HL-60 (cell line): ENCODE measurements at regions not wholly inside any gene's neighbourhood (a gene's known extent, or its start where the extent isn't known, plus 50 kb on each side); places are given as distances from the start of the nearest gene placed in this dataset.

Source experiments
- DNase-seq, 2 experiments: peaks; one replicate each; pipeline ENCODE4 v3.0.0-alpha.2; 2010 to 2020; ENCODE audit warnings: low read depth in 1 of 2, low spot score in 1 of 2
- H3K27ac ChIP-seq: fragments of 250-450 bp; sonication (Bioruptor Pico); replicated peaks from 2 replicates; pipeline ENCODE4 v1.5.1; 2020; ENCODE audit warnings: mild to moderate bottlenecking, moderate library complexity
- H3K27me3 ChIP-seq: fragments of 250-450 bp; sonication (Bioruptor Pico); 2 replicates; pipeline ENCODE4 v1.5.1; 2021; ENCODE audit warnings: mild to moderate bottlenecking, moderate library complexity; ENCODE audit not compliant: insufficient read depth, poor library complexity, severe bottlenecking
- H3K4me3 ChIP-seq: replicated peaks from 2 replicates; pipeline ENCODE4 v1.5.1; 2011; ENCODE audit warnings: mild to moderate bottlenecking, control low read depth, low read length; ENCODE audit not compliant: insufficient read depth
- GABPA ChIP-seq: IDR thresholded peaks from 2 replicates; pipeline ENCODE4 v1.6.1; 2012; ENCODE audit warnings: low read depth
- POLR2AphosphoS5 ChIP-seq: IDR thresholded peaks from 2 replicates; pipeline ENCODE4 v1.6.1; 2012; ENCODE audit warnings: low read depth
- SPI1 ChIP-seq: IDR thresholded peaks from 2 replicates; pipeline ENCODE4 v1.6.1; 2012; ENCODE audit warnings: low read depth, mild to moderate bottlenecking, borderline replicate concordance
- TF ChIP-seq, protein P1 (sequence below): IDR thresholded peaks from one replicate; pipeline ENCODE4 v1.5.1; 2011; ENCODE audit warnings: low read length, control low read depth, inconsistent platforms; ENCODE audit not compliant: insufficient read depth
- TF ChIP-seq, protein P2 (sequence below): IDR thresholded peaks from 2 replicates; pipeline ENCODE4 v1.6.1; 2012; ENCODE audit warnings: low read depth; ENCODE audit not compliant: insufficient replicate concordance

DNA sequence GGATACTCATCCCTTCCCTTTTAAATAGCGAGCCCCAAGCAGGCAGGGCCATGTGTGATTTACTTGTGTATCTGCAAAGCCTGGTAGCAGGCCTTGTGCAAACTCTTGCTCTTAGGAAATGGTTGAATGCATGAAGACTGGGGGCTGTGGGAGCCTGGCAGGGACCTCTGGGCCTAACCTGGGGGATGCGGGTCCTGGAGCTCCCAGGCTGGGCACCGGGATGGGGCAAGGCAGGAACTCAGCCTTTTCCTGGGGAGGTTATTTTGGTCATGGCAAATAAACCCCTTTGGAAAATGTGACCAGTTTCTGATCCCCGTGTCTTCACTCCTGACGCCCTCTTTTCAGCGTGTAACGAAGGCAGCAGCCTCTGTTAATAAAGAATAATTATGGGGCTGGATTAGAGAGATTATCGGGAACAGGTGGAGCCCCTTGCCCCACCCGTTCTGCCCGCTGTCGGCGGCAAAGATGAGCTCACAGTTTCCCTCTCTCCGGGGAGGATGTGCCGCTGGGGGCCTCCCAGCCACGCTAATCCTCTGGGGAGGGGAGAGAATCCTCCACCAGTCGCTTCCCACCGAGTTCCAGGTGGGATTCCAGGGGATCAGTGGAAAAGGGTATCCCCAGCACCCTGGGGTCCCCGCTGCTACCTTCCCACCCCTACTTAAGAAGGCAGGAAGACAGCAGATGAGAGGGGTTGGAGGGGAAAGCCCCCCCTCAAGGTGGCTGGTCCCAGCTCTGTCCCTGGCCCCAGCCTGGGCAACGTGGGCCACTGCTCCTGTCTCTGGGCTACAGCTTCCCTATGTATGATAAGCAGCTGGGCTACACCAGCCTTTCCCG, 69.7 kb upstream of the WNT4 start:
- Histone ChIP-seq H3K4me3 (no peak overlapping the region), H3K27me3 (peaks cover 28% of the 10 kb centered on the region), H3K27ac (no peak overlapping the region)
- no peak for DNase-seq
- TF ChIP-seq POLR2AphosphoS5: no peak
- TF ChIP-seq, protein P1, sequence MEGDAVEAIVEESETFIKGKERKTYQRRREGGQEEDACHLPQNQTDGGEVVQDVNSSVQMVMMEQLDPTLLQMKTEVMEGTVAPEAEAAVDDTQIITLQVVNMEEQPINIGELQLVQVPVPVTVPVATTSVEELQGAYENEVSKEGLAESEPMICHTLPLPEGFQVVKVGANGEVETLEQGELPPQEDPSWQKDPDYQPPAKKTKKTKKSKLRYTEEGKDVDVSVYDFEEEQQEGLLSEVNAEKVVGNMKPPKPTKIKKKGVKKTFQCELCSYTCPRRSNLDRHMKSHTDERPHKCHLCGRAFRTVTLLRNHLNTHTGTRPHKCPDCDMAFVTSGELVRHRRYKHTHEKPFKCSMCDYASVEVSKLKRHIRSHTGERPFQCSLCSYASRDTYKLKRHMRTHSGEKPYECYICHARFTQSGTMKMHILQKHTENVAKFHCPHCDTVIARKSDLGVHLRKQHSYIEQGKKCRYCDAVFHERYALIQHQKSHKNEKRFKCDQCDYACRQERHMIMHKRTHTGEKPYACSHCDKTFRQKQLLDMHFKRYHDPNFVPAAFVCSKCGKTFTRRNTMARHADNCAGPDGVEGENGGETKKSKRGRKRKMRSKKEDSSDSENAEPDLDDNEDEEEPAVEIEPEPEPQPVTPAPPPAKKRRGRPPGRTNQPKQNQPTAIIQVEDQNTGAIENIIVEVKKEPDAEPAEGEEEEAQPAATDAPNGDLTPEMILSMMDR: no peak

DNA sequence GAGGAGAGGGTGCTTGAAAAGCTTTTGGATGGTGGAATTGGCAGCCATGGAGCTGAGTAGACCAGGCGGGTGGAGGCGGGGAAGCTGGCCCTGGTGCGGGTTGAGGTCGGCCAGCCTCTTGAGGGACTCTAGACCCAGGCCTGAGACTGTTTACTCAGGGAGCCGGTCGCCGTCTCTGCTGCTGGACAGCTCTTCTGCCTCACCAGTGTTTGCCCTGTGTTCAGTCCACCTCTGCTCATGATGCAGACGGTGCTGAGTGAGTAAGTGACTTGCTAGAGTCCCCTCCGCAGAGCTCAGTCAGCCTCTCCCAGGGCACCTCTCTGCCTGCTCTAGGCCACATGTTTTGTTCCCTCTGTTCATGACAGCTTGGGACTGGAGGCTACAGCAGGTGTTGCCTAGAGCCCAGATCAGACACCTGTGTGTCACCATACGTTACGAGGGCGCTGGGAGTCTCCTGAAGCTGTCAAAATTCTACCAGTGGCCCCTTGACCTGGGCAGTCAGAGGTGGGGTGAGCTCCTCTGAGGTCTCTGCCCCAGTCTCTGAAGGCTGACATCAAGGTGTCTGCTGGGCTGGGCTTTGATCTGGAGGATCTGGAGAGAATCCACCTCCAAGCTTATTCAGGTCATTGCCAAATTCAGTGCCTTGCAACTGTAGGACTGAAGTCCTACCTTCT, 73.5 kb upstream of the WNT4 start:
- H3K27me3 ChIP-seq: peaks cover 12% of the 10 kb centered on the region
- TF ChIP-seq SPI1 (no peak), GABPA (no peak), POLR2AphosphoS5 (no peak)
- TF ChIP-seq, protein P1: no peak
- TF ChIP-seq, protein P2, sequence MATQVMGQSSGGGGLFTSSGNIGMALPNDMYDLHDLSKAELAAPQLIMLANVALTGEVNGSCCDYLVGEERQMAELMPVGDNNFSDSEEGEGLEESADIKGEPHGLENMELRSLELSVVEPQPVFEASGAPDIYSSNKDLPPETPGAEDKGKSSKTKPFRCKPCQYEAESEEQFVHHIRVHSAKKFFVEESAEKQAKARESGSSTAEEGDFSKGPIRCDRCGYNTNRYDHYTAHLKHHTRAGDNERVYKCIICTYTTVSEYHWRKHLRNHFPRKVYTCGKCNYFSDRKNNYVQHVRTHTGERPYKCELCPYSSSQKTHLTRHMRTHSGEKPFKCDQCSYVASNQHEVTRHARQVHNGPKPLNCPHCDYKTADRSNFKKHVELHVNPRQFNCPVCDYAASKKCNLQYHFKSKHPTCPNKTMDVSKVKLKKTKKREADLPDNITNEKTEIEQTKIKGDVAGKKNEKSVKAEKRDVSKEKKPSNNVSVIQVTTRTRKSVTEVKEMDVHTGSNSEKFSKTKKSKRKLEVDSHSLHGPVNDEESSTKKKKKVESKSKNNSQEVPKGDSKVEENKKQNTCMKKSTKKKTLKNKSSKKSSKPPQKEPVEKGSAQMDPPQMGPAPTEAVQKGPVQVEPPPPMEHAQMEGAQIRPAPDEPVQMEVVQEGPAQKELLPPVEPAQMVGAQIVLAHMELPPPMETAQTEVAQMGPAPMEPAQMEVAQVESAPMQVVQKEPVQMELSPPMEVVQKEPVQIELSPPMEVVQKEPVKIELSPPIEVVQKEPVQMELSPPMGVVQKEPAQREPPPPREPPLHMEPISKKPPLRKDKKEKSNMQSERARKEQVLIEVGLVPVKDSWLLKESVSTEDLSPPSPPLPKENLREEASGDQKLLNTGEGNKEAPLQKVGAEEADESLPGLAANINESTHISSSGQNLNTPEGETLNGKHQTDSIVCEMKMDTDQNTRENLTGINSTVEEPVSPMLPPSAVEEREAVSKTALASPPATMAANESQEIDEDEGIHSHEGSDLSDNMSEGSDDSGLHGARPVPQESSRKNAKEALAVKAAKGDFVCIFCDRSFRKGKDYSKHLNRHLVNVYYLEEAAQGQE: no peak
- DNase-seq: no peak
- no peak overlapping the region for H3K4me3 ChIP-seq
- no peak overlapping the region for H3K27ac ChIP-seq

DNA sequence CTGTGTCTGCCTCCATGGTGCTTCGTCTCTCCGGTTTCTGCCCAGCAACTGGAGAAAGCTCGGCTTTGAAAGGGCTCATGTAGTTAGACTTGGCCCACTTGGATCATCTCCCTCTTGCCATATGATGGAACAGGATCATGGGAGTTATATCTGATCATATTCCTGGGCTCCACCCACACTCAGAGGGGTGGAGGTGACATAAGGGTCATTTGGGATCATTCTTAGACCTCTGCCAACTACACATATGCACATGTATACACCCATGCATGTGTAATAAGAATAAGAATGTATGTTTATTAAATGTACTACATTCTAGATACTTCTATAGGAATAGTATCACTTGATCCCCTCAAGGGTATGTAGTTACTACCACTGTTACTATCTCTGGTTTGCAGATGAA, 74.1 kb upstream of the WNT4 start:
- TF ChIP-seq, protein P1: no peak
- peaks cover 12% of the 10 kb centered on the region for H3K27me3 ChIP-seq
- H3K4me3 ChIP-seq: no peak overlapping the region
- DNase-seq: no peak
- no peak overlapping the region for H3K27ac ChIP-seq

DNA sequence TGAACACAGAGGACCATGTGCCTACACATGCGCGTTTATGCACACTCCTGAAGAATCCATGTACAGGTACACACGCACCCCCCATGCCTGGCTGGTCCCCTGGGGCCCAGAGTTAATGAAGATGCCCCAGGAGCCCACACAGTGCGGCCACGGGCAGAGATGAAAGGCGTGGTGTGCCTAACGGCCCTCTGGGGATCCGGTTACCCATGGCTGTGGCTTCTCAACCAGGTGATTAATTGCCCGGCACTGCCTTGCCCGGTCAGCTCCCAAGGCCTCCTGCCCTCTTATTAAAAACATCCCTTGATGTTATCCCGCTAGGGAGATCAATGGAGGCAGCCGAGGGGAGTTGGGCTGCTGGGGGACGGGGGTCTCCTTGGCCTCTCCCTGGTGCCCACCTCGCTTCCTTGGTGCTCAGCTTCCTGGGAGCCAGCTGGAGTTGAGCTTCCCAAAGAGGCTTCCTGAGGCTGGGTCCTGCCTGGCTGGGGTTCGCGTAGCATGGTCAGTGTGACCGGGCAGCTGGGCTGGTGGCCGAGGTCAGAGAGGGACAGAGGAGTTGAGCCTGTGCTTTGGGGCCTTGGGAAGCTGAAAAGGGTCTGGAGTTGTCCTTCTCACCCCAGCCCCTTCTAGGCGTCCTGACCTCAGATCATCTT, 75.0 kb upstream of the WNT4 start:
- Histone ChIP-seq H3K27ac (no peak overlapping the region), H3K27me3 (peaks cover 10% of the 10 kb centered on the region)
- no peak for DNase-seq

More for the DNA sequence above, 75.0 kb upstream of the WNT4 start:
- no peak overlapping the region for H3K4me3 ChIP-seq
- no peak for TF ChIP-seq SPI1
